ENCODE measurements at regions not wholly inside any gene's neighbourhood (a gene's known extent, or its start where the extent isn't known, plus 50 kb on each side); places are given as distances from the start of the nearest gene placed in this dataset.

DNA sequence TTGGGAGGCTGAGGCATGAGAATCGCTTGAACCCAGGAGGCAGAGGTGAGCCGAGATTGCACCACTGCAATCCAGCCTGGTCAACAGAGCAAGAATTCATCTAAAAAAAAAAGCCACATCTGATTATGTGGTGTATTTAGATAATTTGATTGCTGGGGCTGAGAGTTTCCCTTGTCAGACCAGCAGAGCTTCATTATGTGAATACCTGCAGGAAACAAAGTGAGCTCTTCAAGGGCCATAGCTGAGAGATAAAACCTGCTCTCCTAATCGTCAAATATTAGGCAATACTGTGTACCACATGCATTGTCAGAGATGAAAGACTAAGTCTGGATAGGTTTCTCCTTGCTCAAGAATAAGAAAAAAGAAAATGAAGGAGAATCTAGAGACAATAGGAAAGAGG is 800.0 kb upstream of the IGFBP7 start:
- 33% methylated on average over 3 of the region's 3 CpGs for WGBS (ENCODE audit: insufficient coverage, insufficient replicate concordance, low lambda C conversion rate, missing lambda C conversion rate)
- no peak for FAIRE-seq

More for the DNA sequence above, 800.0 kb upstream of the IGFBP7 start:
- Histone ChIP-seq H3K36me3 (ENCODE audit: control insufficient read depth in 2 of 2, insufficient read depth in 2 of 2, low read length in 1 of 2) (no peaks in the 10 kb centered on the region), H3K9ac (ENCODE audit: control insufficient read depth, insufficient read depth, low read length) (no peak overlapping the region), H3K9me3 (replicated peaks; ENCODE audit: control insufficient read depth, insufficient read depth, low read length) (no peaks in the 10 kb centered on the region), H3K4me2 (ENCODE audit: control insufficient read depth, insufficient read depth) (no peak overlapping the region), H3K4me1 (ENCODE audit: control insufficient read depth, insufficient read depth, low read length) (no peaks in the 10 kb centered on the region), H3K4me3 (no peak overlapping the region), H3K79me2 (ENCODE audit: control insufficient read depth, insufficient read depth, low read length) (no peaks in the 10 kb centered on the region), H4K20me1 (ENCODE audit: control insufficient read depth, insufficient read depth) (no peaks in the 10 kb centered on the region), H2AFZ (ENCODE audit: control insufficient read depth, low read depth, low read length) (no peak overlapping the region), H3K27me3 (replicated peaks in 1 of 2; ENCODE audit: control insufficient read depth in 2 of 2, insufficient read depth in 2 of 2, low read length in 1 of 2) (no peaks in the 10 kb centered on the region), H3K27ac (ENCODE audit: control insufficient read depth, insufficient read depth) (no peak overlapping the region)
- CTCF ChIA-PET: no interaction called here
- ATAC-seq (no peak), DNase-seq (ENCODE audit: low read depth, low spot score) (no peak)
- no TSS peak for BruUV-seq (replicated peaks)
- TF ChIP-seq SREBF2 (IDR thresholded peaks at IDR 0.05; ENCODE audit: low read length): no peak
- TF ChIP-seq, protein P1, sequence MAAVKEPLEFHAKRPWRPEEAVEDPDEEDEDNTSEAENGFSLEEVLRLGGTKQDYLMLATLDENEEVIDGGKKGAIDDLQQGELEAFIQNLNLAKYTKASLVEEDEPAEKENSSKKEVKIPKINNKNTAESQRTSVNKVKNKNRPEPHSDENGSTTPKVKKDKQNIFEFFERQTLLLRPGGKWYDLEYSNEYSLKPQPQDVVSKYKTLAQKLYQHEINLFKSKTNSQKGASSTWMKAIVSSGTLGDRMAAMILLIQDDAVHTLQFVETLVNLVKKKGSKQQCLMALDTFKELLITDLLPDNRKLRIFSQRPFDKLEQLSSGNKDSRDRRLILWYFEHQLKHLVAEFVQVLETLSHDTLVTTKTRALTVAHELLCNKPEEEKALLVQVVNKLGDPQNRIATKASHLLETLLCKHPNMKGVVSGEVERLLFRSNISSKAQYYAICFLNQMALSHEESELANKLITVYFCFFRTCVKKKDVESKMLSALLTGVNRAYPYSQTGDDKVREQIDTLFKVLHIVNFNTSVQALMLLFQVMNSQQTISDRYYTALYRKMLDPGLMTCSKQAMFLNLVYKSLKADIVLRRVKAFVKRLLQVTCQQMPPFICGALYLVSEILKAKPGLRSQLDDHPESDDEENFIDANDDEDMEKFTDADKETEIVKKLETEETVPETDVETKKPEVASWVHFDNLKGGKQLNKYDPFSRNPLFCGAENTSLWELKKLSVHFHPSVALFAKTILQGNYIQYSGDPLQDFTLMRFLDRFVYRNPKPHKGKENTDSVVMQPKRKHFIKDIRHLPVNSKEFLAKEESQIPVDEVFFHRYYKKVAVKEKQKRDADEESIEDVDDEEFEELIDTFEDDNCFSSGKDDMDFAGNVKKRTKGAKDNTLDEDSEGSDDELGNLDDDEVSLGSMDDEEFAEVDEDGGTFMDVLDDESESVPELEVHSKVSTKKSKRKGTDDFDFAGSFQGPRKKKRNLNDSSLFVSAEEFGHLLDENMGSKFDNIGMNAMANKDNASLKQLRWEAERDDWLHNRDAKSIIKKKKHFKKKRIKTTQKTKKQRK (IDR thresholded peaks at IDR 0.05; ENCODE audit: low read depth, low read length): no peak
- TF ChIP-seq POU2F2 (IDR thresholded peaks at IDR 0.05; ENCODE audit: borderline replicate concordance, low read depth, low read length): no peak
- TF ChIP-seq, protein P2, sequence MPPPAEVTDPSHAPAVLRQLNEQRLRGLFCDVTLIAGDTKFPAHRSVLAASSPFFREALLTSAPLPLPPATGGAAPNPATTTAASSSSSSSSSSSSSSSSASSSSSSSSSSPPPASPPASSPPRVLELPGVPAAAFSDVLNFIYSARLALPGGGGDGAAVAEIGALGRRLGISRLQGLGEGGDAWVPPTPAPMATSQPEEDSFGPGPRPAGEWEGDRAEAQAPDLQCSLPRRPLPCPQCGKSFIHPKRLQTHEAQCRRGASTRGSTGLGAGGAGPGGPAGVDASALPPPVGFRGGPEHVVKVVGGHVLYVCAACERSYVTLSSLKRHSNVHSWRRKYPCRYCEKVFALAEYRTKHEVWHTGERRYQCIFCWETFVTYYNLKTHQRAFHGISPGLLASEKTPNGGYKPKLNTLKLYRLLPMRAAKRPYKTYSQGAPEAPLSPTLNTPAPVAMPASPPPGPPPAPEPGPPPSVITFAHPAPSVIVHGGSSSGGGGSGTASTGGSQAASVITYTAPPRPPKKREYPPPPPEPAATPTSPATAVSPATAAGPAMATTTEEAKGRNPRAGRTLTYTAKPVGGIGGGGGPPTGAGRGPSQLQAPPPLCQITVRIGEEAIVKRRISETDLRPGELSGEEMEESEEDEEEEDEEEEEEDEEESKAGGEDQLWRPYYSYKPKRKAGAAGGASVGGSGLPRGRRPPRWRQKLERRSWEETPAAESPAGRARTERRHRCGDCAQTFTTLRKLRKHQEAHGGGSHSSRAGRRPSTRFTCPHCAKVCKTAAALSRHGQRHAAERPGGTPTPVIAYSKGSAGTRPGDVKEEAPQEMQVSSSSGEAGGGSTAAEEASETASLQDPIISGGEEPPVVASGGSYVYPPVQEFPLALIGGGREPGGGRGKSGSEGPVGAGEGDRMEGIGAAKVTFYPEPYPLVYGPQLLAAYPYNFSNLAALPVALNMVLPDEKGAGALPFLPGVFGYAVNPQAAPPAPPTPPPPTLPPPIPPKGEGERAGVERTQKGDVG (CRISPR knock-in tag; IDR thresholded peaks at IDR 0.05): no peak
- no peak for TF ChIP-seq BACH1 (IDR thresholded peaks at IDR 0.05; ENCODE audit: borderline replicate concordance)
- no peak for TF ChIP-seq SRF (IDR thresholded peaks at IDR 0.05; ENCODE audit: low read depth in 2 of 2, low read length in 2 of 2)
- RAD21 ChIA-PET (ENCODE audit: unreplicated experiment): no interaction called here
- in situ Hi-C loops (cut with MboI): no loop called here
- POLR2A ChIA-PET: no interaction called here
- intact Hi-C loops (cut with micrococcal nuclease; ENCODE audit: unreplicated experiment): no loop called here
- SMC1A ChIA-PET (ENCODE audit: uncharacterized antibody, unreplicated experiment): interaction anchor here (1.3 kb wide), 1 partner anchor 36 kb away, joined by 3 read pairs; no protein-coding TSS in a partner anchor

All from GM12878 (cell line).